ENCODE measurements at regions not wholly inside any gene's neighbourhood (a gene's known extent, or its start where the extent isn't known, plus 50 kb on each side); places are given as distances from the start of the nearest gene placed in this dataset.
"Not testable (repeated sequence)": the region's sequence is repeated elsewhere in the genome, so short reads cannot be mapped to it uniquely, and the experiment has no call there.

DNA sequence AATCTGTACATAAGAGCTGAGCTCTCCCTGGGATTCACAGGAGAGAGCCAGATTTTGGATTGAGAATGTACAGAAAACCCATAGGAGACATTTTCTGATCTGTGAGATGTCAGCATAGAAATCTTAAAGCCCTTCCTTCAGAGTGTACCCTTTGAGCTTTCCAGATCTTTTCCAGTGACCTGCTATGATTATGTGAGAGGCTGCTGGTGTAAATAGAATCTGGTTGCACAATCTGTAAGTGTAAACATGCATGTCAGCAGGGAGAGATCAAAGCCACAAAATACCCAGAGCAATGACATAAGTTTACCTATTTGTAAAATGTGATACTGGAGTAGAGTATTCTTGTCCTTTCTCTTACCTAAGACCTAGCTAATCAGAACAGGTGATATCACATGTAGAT is 471.9 kb downstream of the FOXD4L5 start:
- DNase-seq (ENCODE audit: low read depth): not testable (repeated sequence)

- not testable (repeated sequence) for DNase-seq (ENCODE audit: low read depth)
Measured at GRCh38 chr9:64778667-64779066, 506.3 kb downstream of the FOXD4L5 start.

GRCh38 chr9:64776269-64776668 is 508.7 kb downstream of the FOXD4L5 start:
- DNase-seq (ENCODE audit: low read depth): not testable (repeated sequence)

DNA sequence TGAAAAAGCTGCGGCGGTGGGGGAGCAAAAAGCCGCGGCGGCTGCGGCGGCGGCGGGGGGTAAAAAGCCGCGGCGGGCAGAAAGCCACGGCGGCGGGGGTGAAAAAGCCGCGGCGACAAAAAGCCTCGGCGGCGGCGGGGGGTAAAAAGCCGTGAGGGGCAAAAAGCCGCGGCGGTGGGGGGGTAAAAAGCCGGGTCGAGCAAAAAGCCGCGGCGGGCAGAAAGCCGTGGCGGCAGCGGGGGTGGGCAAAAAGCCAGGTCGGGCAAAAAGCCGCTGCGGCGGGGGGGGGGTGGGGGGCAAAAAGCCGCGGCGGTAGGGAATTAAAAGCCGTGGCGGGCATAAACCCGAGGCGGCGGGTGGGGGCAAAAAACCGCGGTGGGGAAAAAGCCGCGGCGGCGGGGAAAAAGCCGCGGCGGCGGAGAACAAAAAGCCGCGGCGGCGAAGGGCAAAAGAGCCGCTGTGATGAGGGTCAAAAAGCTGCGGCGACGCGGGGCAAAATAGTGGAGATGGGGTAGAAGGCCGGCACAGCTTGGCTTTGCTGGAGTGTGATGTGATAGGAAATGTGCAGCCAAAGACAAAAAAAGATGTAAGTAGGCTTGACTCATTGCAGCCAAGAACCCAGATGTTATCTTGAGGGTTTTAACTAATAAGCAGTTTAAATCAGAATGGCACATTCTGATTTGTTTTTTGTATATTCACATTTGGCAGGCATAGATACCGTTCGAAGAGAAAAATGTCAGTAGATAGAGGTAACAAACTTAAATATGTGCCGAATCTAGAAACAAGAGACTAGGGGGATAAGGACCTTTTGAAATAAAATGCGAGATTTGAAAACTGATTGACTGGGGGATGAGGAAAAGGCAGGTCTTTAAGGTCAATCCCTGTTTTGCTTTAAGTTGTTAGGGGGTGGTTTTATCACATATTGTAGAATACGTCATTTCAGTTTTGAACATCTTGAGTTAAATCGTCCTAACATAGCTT is 509.9 kb downstream of the FOXD4L5 start:
- DNase-seq (ENCODE audit: low read depth): peak; percentile 0

GRCh38 chr9:64774004-64774812 is 510.8 kb downstream of the FOXD4L5 start:
- DNase-seq (ENCODE audit: low read depth): not testable (repeated sequence)

DNA sequence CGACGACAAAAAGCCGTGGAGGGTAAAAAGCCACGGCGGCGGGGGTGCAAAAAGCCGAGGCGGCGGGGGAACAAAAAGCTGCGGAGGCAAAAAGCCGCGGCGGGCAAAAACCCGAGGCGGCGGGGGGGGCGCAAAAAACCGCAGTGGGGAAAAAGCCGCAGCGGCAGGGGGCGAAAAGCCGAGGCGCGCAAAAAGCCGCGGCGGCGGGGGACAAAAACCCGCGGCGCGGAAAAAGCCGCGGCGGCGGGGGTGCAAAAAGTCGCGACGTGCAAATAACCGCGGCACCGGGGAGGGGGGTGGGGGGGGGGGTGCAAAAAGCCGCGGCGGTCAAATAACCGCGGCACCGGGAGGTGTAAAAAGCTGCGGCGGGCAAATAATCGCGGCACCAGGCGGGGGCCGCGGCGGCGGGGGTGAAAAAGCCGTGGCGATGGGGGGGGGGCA is 511.5 kb downstream of the FOXD4L5 start:
- DNase-seq (ENCODE audit: low read depth): no peak

GRCh38 chr9:64772751-64773331 is 512.2 kb downstream of the FOXD4L5 start:
- not testable (repeated sequence) for DNase-seq (ENCODE audit: low read depth)

- DNase-seq (ENCODE audit: low read depth): not testable (repeated sequence)
Measured at GRCh38 chr9:64772123-64772736, 512.8 kb downstream of the FOXD4L5 start.

All from HT1080 (cell line).